T-helper 9 cell (primary cell): ENCODE measurements at regions not wholly inside any gene's neighbourhood (a gene's known extent, or its start where the extent isn't known, plus 50 kb on each side); places are given as distances from the start of the nearest gene placed in this dataset.

ENCODE experiments used
- DNase-seq: peaks from one replicate; pipeline ENCODE4 v3.0.0-alpha.2; 2020

- no peak for DNase-seq
Observed at GRCh38 chr19:29401712-29402421, 123.9 kb upstream of the VSTM2B start.

- DNase-seq, result no peak
Observed at GRCh38 chr19:29402563-29402962, 123.2 kb upstream of the VSTM2B start.

DNA sequence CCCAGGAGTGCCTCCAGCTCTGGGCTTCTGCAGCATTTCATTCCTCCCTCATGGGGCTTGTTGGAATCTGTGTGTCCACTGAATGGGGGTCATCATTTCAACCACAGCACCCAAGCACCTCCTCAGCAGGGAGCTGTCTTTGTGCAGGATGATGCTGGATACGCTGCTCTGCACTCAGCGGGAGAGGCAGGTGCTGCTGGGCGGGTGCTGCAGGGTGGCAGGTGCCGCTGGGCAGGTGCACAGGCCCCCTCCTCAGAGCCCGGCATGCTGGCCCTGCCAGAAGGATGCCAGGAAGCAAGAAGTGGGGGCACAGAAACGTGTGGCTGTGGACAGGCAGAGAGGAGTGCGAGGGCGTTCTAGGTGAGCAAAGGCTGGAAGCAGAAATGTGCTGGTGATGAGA, 121.8 kb upstream of the VSTM2B start:
- DNase-seq, result no peak

DNA sequence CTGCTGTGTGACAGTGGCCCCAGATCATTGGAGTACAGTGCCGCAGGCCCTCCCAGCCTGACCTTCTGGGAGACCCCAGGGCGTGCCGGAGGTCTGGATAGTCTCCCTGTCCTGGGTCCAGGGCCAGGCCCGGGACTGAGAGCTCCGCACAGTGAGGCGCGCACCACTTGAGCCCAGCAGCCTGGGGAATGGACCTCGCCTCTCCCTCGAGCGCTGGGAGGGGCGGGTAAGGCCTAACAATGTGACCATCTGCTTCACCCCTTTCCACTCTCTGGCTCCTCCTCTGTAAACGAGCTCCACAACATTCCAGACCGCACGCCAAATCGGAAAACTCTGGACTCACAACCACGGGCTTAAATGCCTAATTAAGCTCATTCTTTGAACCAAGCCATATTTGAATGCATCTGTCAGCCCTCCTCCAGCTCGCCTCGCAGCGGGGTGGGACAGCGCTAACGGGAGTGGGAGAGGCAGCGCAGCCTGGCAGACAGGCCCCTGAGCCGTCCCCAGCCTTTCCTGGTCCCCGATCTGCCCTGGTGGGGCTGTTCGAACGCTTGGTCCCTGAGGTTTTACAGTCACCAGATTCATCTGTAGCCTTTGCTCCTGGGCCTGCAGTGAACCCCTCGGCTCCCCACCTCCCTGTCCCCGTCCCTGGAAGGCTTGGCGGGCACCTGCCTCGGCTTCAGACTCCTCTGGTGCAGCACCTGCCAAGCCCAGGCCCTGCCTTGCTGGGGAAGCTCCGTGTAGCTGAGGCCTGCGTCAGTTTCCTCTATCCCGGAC, 120.7 kb upstream of the VSTM2B start:
- no peak for DNase-seq

- DNase-seq, result no peak
Observed at GRCh38 chr19:29405728-29405995, 120.1 kb upstream of the VSTM2B start.

GRCh38 chr19:29409076-29409862, 116.5 kb upstream of the VSTM2B start:
- no peak for DNase-seq

DNA sequence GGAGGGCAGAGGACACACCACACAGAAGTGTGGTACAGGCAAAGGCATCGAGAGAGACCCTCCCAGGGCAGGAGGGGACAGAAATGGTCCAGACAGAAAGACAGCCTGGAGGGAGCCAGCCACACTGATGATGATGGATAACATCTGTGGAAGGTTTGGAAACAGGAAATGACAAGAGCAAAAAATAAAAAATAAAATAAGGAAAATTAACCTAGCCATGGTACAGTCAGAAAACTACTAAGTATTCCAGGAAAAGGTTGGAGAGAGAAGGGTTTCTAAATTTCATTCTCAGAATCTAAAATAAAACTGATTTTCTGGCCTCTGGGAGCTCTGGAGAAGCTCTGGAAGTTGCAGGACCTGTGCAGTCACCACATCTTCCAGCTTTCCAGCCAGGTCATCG, 115.2 kb upstream of the VSTM2B start:
- DNase-seq, result no peak

GRCh38 chr19:29411113-29411581, 114.6 kb upstream of the VSTM2B start:
- no peak for DNase-seq

- no peak for DNase-seq
Observed at GRCh38 chr19:29413435-29413834, 112.4 kb upstream of the VSTM2B start.

DNA sequence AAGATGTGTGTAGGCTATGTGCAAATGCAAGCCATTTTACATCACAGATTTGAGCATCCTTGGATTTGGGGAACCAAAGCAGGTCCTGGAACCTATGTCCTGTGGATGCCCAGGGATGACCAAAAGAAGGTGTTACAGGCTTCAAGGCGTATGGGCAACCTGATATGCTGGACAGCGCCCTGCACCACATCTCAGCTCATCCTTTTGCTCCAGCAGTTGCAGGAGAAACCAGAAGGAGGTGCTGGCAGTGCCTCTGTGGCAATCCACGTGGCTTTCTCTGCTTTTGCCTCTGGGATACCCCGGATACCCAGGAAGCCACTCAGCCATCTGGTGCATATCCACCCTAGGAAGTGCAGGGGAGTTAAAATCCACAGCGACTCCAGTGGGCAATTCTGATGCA, 110.3 kb upstream of the VSTM2B start:
- DNase-seq, result no peak

DNA sequence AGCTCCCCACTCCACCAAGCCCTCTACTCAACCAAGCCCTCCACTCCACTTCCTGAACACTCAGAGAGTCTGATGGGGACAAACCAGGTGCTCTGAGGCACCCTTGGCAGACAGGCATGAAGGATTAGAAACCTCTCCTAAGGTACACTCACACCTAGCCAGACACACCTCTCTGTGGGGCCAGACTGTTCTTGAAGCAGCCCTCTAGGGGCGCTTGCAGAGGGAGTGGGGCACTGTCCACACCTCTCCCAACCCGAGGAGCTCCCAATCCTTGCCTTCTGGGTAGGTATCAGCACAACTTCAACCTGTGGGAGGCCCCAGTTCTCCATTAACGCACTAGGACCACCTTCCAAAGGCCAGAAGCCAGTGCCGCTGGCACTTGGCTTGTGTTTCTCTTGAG, 108.7 kb upstream of the VSTM2B start:
- no peak for DNase-seq

- no peak for DNase-seq
Observed at GRCh38 chr19:29418201-29418600, 107.6 kb upstream of the VSTM2B start.

DNA sequence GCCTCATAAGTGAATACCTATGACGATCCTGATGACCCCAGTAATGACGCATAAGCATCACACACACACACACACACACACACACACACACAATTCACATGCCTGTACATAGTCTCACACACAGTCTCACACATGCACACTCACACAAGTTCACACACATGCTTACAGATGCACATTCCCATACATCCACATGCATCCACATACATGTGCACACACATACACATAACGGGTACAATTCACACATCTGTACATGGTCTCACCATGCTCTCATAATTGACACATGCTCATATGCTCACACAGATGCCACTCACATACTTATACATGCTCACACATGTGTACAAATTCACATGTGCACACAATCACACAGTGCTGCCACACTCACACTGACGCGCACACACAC, 105.7 kb upstream of the VSTM2B start:
- no peak for DNase-seq

- DNase-seq, result no peak
Observed at GRCh38 chr19:29420482-29421195, 105.2 kb upstream of the VSTM2B start.

DNA sequence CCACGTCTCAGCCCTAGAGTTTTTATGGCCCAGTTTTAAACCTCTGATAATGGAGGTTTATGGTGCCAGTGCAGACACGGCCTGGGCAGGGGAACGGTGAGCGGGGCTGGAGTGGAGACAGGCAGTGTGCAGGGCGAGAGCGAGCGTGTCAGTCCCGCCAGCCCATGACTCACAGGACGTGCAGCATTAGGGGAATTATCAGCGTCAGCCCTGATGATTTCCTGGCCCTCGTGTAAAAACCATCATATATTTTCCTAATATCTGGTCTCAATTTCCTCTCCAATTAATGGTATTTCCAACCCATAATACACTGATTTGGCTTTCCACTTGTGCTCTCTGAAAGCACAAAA, 104.6 kb upstream of the VSTM2B start:
- DNase-seq, result no peak

DNA sequence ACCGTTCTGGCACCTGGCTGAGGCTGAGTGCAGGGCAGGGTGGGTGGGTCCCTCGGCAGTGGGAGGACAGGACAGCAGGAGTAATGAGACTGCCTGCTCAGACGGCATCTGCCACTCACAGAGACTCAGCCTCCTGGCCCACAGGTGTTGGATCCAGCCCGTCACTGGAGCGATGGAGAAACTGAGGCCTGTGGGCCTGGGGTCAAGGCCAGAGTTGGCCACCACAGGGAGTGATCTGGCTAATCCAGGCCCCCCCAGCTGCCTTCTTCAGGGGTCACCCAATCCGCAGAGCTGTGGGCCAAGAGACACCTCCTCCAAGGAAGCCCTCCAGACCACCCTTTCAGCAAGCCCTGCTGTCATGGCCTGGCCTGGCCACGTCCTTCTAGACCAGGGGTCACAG, 103.7 kb upstream of the VSTM2B start:
- no peak for DNase-seq

GRCh38 chr19:29422486-29423085, 103.2 kb upstream of the VSTM2B start:
- DNase-seq, result no peak

DNA sequence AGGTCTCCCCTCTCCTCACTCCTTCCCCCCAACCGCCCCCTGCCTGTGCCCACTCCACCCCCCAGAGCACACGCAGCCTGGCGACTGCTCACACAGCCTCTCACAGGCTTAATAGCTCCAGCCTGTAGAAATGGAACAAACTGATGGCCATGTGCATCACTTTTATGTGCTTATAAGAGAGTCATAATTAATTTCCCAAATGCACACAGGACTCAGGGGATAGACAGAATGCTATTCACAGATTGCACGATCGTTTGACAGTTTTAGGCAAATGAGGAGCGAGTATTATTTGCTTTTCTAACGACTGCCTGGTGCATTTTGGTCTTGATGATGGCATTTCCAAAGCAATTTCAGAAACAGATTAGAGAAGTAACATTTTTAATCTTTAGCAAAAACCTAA, 97.7 kb upstream of the VSTM2B start:
- no peak for DNase-seq

DNA sequence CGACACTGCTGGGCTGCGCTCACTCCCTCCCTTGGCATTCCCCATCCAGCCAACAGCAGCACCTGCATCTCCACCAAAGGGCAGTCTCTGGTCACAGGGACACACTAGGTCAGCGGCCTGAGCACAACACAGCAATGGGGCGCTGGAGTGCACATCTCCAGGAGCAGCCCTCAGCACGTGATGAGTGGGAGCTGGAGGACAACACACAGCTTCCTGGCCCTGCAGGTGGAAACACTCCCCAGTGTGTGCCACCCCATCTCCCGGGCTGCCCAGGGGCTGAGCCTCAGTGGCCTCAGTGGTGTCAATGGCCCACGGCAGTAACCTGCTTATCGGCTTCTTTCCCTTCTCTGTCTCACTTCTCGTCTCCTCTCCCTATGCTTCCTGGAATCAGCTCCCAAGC, 96.8 kb upstream of the VSTM2B start:
- DNase-seq, result no peak

GRCh38 chr19:29429581-29429980, 96.2 kb upstream of the VSTM2B start:
- DNase-seq, result no peak

DNA sequence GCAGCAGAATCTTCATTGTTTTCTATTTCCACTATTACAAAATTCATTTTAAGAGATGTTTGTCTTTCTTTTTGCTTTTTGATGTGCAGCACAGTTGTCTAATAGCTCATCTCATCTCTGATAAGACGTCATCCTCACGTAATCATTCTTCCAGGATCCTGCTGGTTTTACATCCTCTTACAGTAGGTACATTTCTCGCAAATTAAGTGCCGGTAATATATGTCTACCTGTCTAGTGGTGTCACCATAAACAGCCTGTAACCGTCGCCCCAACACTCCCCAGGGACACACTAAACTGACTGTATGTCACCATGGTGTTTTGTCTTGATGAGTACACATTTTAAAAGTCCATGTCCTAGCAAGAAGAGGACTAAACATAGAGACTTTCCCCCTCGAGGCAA, 94.5 kb upstream of the VSTM2B start:
- DNase-seq, result no peak

GRCh38 chr19:29432677-29433076, 93.1 kb upstream of the VSTM2B start:
- DNase-seq, result no peak

GRCh38 chr19:29436591-29437103, 89.1 kb upstream of the VSTM2B start:
- no peak for DNase-seq
